NCI-H2107 treated with DMSO at 0.1 percent for 48 hours (cell line): ENCODE measurements at regions not wholly inside any gene's neighbourhood (a gene's known extent, or its start where the extent isn't known, plus 50 kb on each side); places are given as distances from the start of the nearest gene placed in this dataset.
A peak's percentile ranks its signal among the peaks of the same experiment; 100 is the strongest.

ENCODE experiments used
- DNase-seq: peaks from one replicate; lab custom pipeline; 2025; ENCODE audit not compliant: unreplicated experiment; lab: John Stamatoyannopoulos, UW

DNA sequence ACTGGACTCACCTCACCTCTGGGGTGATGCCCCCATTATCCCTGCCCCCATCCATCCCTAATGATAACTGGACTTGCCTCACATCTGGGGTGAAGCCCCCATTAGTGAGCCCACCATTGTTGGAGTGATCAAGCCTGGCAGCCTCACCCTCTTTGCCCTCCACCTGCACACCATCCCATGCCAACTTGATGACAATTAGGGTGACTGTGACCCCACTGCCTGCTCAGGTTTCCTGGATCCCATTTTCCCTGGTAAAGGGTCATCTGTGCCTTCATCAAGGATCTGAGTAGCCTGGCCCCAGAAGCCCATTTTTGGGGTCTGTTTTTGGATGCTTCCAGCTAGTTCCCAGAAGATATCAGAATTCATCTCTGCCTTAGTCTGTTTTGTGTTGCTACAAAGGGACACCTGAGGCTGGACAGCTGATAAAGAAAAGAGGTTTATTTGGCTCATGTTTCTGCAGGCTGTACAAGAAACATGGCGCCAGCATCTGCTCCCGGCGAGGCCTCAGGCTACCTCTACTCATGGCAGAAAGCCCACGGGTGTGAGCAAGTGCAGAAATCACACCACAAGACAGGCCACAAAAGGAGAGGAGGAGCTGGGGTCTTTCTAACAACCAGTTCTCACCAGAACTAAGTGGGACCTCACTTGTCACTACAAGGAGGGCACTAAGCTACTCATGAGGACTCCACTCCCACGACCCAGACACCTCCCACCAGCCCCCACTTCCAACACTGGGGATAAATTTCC lies 196.4 kb upstream of the TWIST2 start:
- DNase-seq, result no peak

DNA sequence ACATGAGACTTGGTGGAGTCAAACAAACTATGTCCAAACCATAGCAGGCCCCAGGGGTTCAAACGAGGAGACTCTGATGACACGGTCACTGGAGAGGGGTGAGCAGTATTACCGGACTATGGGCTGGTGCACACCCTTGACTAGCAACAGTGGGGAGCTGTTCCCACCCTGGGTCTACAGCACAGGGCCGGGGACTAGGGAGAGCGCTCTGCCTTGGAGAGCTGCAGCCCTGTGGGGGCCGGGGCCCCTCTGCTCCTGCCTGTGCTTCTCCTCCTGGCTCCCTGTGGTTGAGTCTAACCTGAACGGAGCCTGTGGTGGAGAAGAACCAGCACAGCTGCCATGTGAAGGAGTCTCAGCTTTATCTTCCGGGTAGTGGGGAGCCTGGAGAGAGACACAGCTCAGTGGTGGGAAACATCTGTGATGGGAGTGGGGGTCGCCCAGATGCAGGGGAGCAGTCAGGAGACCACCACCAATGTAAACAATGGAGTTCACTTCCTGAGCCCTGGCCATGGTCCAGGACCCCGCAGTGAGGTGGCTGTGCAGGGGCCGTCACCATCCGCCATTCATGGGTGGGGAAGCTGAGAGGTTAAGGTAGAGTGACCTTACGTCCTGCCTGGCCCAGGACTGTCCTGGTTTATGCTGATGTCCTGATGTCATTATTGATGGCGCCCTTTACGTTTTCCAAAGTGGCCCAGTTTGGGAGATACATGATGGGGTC lies 195.7 kb upstream of the TWIST2 start:
- DNase-seq, result no peak

DNA sequence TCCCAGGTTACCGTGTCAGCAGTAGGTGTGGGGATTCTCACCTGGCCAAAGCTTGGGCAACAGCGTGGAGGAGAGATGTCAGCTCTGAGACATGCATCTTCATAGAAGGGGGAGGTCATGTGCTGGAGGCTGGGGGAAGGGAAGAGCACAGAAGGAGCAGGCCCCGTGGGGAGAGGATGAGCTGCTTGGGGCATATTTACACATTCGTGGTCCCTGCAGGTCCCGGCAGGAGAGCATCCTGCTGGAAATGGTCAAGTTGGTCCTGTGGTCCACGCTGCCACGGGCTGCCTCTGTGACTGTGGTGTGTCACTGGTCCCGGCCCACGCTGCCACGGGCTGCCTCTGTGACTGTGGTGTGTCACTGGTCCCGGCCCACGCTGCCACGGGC lies 195.1 kb upstream of the TWIST2 start:
- no peak for DNase-seq

- DNase-seq, result no peak
These were observed 194.3 kb upstream of the TWIST2 start for GRCh38 chr2:238653431-238654109.

GRCh38 chr2:238654479-238655197 lies 193.2 kb upstream of the TWIST2 start:
- DNase-seq, result peak; percentile 0

- no peak for DNase-seq
These were observed 192.6 kb upstream of the TWIST2 start for GRCh38 chr2:238655198-238655860.

DNA sequence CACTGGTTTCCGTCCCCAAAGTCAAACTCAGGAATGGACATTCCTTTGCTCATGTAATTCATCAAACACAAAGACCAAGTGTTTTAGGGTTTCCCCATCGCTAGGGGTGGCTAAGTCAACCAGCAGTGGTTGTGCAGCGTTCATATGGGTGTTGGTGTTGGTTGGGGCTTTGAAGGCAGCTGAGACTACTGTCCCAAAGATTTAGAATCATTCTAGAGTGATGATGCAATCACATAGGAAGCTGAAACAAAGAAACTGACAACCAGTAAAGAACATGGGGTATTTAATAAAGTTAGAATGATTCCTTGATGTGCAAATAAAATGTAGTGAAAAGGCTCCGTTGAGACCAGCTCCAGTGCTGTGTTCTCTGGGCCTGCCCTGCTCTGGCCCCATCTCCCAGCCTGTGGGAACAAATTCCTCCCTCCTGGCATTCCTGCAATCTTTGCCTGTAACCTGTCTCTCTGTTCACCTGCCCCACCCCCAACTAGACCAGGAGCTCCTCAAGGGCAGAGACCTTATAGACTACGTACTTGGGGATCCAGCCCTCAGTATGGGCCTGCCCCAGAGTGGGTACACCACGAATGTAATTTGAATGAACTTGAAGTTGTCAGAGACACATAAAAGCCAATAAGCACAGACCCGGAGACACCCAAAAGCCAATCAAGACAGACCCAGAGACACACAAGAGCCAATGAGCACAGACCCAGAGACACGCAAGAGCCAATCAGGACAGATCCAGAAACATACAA lies 191.7 kb upstream of the TWIST2 start:
- DNase-seq, result no peak

GRCh38 chr2:238657132-238658053 lies 190.5 kb upstream of the TWIST2 start:
- DNase-seq, result no peak

GRCh38 chr2:238658054-238658407 lies 189.9 kb upstream of the TWIST2 start:
- no peak for DNase-seq

GRCh38 chr2:238658820-238659219 lies 189.1 kb upstream of the TWIST2 start:
- no peak for DNase-seq

- no peak for DNase-seq
These were observed 188.7 kb upstream of the TWIST2 start for GRCh38 chr2:238659231-238659630.

DNA sequence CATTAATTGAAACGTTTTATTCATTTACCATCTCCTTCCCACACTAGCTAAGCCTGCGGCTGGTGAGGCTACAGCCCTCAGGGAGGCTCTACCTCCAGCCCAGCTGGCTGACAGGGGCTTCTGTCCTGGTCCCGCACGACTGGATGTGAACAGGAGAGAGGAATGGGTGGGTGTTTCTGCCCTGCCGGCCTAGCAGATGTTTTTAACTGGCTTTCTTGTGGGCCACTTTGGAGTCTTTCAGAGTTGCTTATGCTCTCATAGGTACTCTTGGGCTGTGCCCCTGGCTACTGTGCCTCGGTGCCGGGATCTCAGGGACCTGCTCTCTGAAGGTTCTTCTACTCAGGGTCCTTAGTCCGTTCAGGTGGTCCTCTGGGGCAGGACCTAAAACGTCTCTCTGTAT lies 184.3 kb upstream of the TWIST2 start:
- DNase-seq, result no peak

- no peak for DNase-seq
These were observed 182.0 kb upstream of the TWIST2 start for GRCh38 chr2:238665919-238666318.

GRCh38 chr2:238666543-238666942 lies 181.3 kb upstream of the TWIST2 start:
- no peak for DNase-seq

DNA sequence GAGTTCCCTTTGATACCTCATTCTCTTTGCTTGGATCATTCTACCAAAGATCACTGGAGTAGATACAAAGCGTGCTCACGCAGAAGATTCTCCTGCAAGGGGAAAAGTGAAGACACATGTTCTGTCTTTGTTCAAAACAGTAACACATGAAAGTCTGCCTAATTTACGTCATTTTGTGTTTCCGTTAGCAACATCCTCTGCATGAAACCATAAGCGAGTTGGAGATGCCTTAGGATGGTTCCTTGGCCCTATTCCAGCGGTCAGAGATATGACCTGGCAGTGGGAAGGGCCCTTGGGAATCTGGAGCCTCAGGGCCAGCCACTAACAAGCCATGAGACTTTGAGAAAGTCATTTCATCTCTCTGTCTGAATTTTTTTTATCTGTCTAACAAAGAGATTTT lies 180.9 kb upstream of the TWIST2 start:
- DNase-seq, result no peak

GRCh38 chr2:238667639-238668038 lies 180.2 kb upstream of the TWIST2 start:
- no peak for DNase-seq

GRCh38 chr2:238668426-238668825 lies 179.5 kb upstream of the TWIST2 start:
- DNase-seq, result no peak

DNA sequence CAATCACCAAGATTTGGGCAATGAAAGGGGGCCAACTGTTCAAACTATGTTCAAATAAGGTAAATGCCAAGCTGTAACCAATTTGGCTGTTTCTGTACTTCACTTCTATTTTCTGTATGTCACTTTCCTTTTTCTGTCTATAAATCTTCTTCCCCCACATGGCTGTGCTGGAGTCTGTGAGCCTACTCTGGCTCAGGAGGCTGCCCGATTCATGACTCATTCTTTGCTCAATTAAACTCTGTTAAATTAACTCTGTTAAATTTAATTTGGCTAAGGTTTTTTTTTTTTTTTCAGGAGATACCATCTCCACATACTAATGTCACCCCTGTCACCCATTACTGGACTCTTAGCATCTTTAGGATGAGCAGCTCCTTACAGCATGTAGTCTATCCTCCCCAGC lies 178.8 kb upstream of the TWIST2 start:
- DNase-seq, result no peak

GRCh38 chr2:238669581-238670080 lies 178.3 kb upstream of the TWIST2 start:
- DNase-seq, result no peak
